ENCODE measurements at regions not wholly inside any gene's neighbourhood (a gene's known extent, or its start where the extent isn't known, plus 50 kb on each side); places are given as distances from the start of the nearest gene placed in this dataset.

- DNase-seq = no peak
Measured at GRCh38 chr10:57785546-57785945, 482.1 kb downstream of the IPMK start.

- no peak for DNase-seq
Measured at GRCh38 chr10:57785068-57785467, 482.6 kb downstream of the IPMK start.

- no peak for DNase-seq
Measured at GRCh38 chr10:57776688-57777432, 490.8 kb downstream of the IPMK start.

- DNase-seq = no peak
Measured at GRCh38 chr10:57775250-57775649, 492.4 kb downstream of the IPMK start.

GRCh38 chr10:57769298-57769697, 498.4 kb downstream of the IPMK start:
- no peak for DNase-seq

- DNase-seq = no peak
Measured at GRCh38 chr10:57759777-57760176, 507.9 kb downstream of the IPMK start.

- no peak for DNase-seq
Measured at GRCh38 chr10:57754803-57755202, 512.9 kb downstream of the IPMK start.

GRCh38 chr10:57743711-57744110, 524.0 kb downstream of the IPMK start:
- DNase-seq = no peak

GRCh38 chr10:57741751-57742150, 525.9 kb downstream of the IPMK start:
- DNase-seq = no peak

GRCh38 chr10:57723305-57723704, 544.4 kb downstream of the IPMK start:
- no peak for DNase-seq

GRCh38 chr10:57716884-57717283, 550.8 kb downstream of the IPMK start:
- peak; percentile 17 for DNase-seq

GRCh38 chr10:57715233-57715632, 552.5 kb downstream of the IPMK start:
- DNase-seq = no peak

- DNase-seq = no peak
Measured at GRCh38 chr10:57707300-57707658, 560.4 kb downstream of the IPMK start.

- DNase-seq = no peak
Measured at GRCh38 chr10:57706576-57707299, 561.0 kb downstream of the IPMK start.

- DNase-seq = no peak
Measured at GRCh38 chr10:57706016-57706415, 561.7 kb downstream of the IPMK start.

- DNase-seq = peak; percentile 34
Measured at GRCh38 chr10:57699944-57700343, 567.8 kb downstream of the IPMK start.

- peak; percentile 95 for DNase-seq
Measured at GRCh38 chr10:57696641-57697040, 571.1 kb downstream of the IPMK start.

GRCh38 chr10:57694956-57695608, 572.6 kb downstream of the IPMK start:
- DNase-seq = peak; percentile 45

GRCh38 chr10:57692255-57692980, 575.3 kb downstream of the IPMK start:
- peak; percentile 94 for DNase-seq

GRCh38 chr10:57689596-57690297, 577.9 kb downstream of the IPMK start:
- no peak for DNase-seq

GRCh38 chr10:57679916-57680315, 587.8 kb downstream of the IPMK start:
- no peak for DNase-seq

- DNase-seq = no peak
Measured at GRCh38 chr10:57675125-57675524, 592.6 kb downstream of the IPMK start.

Data from fibroblast of skin of back (primary cell).